A549 (cell line): ENCODE measurements at regions not wholly inside any gene's neighbourhood (a gene's known extent, or its start where the extent isn't known, plus 50 kb on each side); places are given as distances from the start of the nearest gene placed in this dataset.

ENCODE experiments used
- ATAC-seq, 2 experiments: fragments of 200-7000 bp in 1 of 2; fragments of >200 bp in 1 of 2; cut with Nextera tagmentation in 1 of 2; cut with Tn5 transposase in 1 of 2; 3 replicates each; pipeline versions ENCODE4 v1.8.0 to v1.9.1; 2018 to 2020; ENCODE audit warnings: mild to moderate bottlenecking in 1 of 2, moderate library complexity in 1 of 2
- CTCF ChIA-PET: fragments of 300-600 bp; sonication (Branson Sonifier 250); formaldehyde crosslinking; extraction: SDS; loops from one replicate; lab custom pipeline; 2021; ENCODE audit warnings: antibody characterized with exemption, inconsistent platforms; lab: Yijun Ruan, JAX
- POLR2A ChIA-PET: fragments of 350-600 bp; formaldehyde crosslinking; extraction: SDS; loops from one replicate; lab custom pipeline; 2021; ENCODE audit warnings: antibody characterized with exemption, inconsistent platforms; lab: Yijun Ruan, JAX
- DNase-seq, 2 experiments: peaks; one replicate each; pipeline versions ENCODE4 v3.0.0 to v3.0.0-alpha.2; 2011 to 2016; ENCODE audit warnings: low read depth in 1 of 2, low spot score in 1 of 2
- FAIRE-seq: peaks from 2 replicates; lab custom pipeline; 2011; peaks lifted over from hg19 to GRCh38; lab: Jason Lieb, UNC
- H3K27ac ChIP-seq, 2 experiments: fragments of >200 bp; sonication (Bioruptor Twin); formaldehyde crosslinking; 3 replicates each; pipeline ENCODE4 v1.5.1; 2016 to 2017
- H3K4me1 ChIP-seq: fragments of >200 bp; sonication (Bioruptor Twin); formaldehyde crosslinking; 3 replicates; pipeline ENCODE4 v1.6.1; 2016
- H3K4me2 ChIP-seq: fragments of >200 bp; sonication (Bioruptor Twin); formaldehyde crosslinking; 3 replicates; pipeline ENCODE4 v1.6.1; 2016
- H3K4me3 ChIP-seq: fragments of >200 bp; sonication (Bioruptor Twin); formaldehyde crosslinking; 3 replicates; pipeline ENCODE4 v1.5.1; 2016
- H3K9me3 ChIP-seq: fragments of >200 bp; sonication (Bioruptor Twin); formaldehyde crosslinking; 3 replicates; pipeline ENCODE4 v1.6.1; 2016
- BCL3 ChIP-seq: fragments of >200 bp; sonication (Bioruptor Twin); formaldehyde crosslinking; IDR thresholded peaks from 3 replicates; pipeline ENCODE4 v1.6.1; 2016
- CHD2 ChIP-seq: fragments of 150-350 bp; IDR thresholded peaks from 2 replicates; pipeline ENCODE4 v1.6.1; 2014; ENCODE audit warnings: low read length; ENCODE audit not compliant: partially characterized antibody
- CHD4 ChIP-seq: fragments of 200-600 bp; sonication (generic); IDR thresholded peaks from 2 replicates; pipeline ENCODE4 v1.6.1; 2016; ENCODE audit warnings: antibody characterized with exemption, mild to moderate bottlenecking, borderline replicate concordance
- ELK1 ChIP-seq: fragments of 150-350 bp; IDR thresholded peaks from 2 replicates; pipeline ENCODE4 v1.6.1; 2014; ENCODE audit warnings: low read depth, mild to moderate bottlenecking, low read length
- ESRRA ChIP-seq: fragments of 150-350 bp; IDR thresholded peaks from 2 replicates; pipeline ENCODE4 v1.6.1; 2014; ENCODE audit warnings: mild to moderate bottlenecking, low read length, borderline replicate concordance
- FOSB ChIP-seq: fragments of 250-450 bp; sonication (Bioruptor Pico); IDR thresholded peaks from 2 replicates; pipeline ENCODE4 v1.5.0; 2020; ENCODE audit warnings: mild to moderate bottlenecking, moderate library complexity
- FOSL2 ChIP-seq, 2 experiments: fragments of 450-650 bp in 1 of 2; fragments of >200 bp in 1 of 2; sonication (Bioruptor Twin) in 1 of 2; formaldehyde crosslinking; IDR thresholded peaks; 2 replicates each; pipeline versions ENCODE4 v1.5.0 to v1.6.1; 2016 to 2020; ENCODE audit warnings: mild to moderate bottlenecking in 1 of 2, moderate library complexity in 1 of 2
- FOXS1 ChIP-seq: fragments of 250-450 bp; sonication (Bioruptor Pico); IDR thresholded peaks from 2 replicates; pipeline ENCODE4 v1.5.0; 2020; ENCODE audit warnings: mild to moderate bottlenecking, moderate library complexity
- GATA3 ChIP-seq: IDR thresholded peaks from 2 replicates; pipeline ENCODE4 v1.6.1; 2012; ENCODE audit warnings: borderline replicate concordance
- HDAC2 ChIP-seq: fragments of 200-600 bp; sonication (generic); IDR thresholded peaks from 2 replicates; pipeline ENCODE4 v1.6.1; 2016
- HOXB5 ChIP-seq: fragments of 250-450 bp; sonication (Bioruptor Pico); IDR thresholded peaks from 2 replicates; pipeline ENCODE4 v1.5.0; 2020; ENCODE audit warnings: mild to moderate bottlenecking, moderate library complexity
- JUNB ChIP-seq: fragments of >200 bp; sonication (Bioruptor Twin); formaldehyde crosslinking; IDR thresholded peaks from 2 replicates; pipeline ENCODE4 v1.6.1; 2016
- KDM1A ChIP-seq: fragments of 200-600 bp; sonication (generic); IDR thresholded peaks from 2 replicates; pipeline ENCODE4 v1.6.1; 2016; ENCODE audit warnings: low read depth, mild to moderate bottlenecking
- KDM5A ChIP-seq: fragments of 200-600 bp; sonication (generic); IDR thresholded peaks from 2 replicates; pipeline ENCODE4 v1.6.1; 2016; ENCODE audit warnings: antibody characterized with exemption, mild to moderate bottlenecking
- MAX ChIP-seq: IDR thresholded peaks from 2 replicates; pipeline ENCODE4 v1.6.1; 2012
- MAZ ChIP-seq: fragments of 150-350 bp; IDR thresholded peaks from 2 replicates; pipeline ENCODE4 v1.6.1; 2014; ENCODE audit warnings: antibody characterized with exemption, low read depth, low read length, borderline replicate concordance
- MYC ChIP-seq: IDR thresholded peaks from 2 replicates; pipeline ENCODE4 v1.6.1; 2012; ENCODE audit warnings: mild to moderate bottlenecking, inconsistent platforms, low read length, improper control_type of control experiment, borderline replicate concordance
- NR3C1 ChIP-seq: fragments of >200 bp; sonication (Bioruptor Twin); formaldehyde crosslinking; IDR thresholded peaks from 3 replicates; pipeline ENCODE4 v1.6.1; 2017
- PHF8 ChIP-seq: fragments of 200-600 bp; sonication (generic); IDR thresholded peaks from 2 replicates; pipeline ENCODE4 v1.6.1; 2016; ENCODE audit warnings: low read depth, mild to moderate bottlenecking, antibody characterized with exemption, moderate library complexity, borderline replicate concordance
- POLR2A ChIP-seq: IDR thresholded peaks from 2 replicates; pipeline ENCODE4 v1.6.1; 2012; ENCODE audit warnings: mild to moderate bottlenecking, low read length
- RCOR1 ChIP-seq: fragments of 150-350 bp; IDR thresholded peaks from 2 replicates; pipeline ENCODE4 v1.6.1; 2014; ENCODE audit warnings: antibody characterized with exemption, low read length, low read depth
- RFX5 ChIP-seq: fragments of 450-650 bp; IDR thresholded peaks from 2 replicates; pipeline ENCODE4 v1.7.1; 2014; ENCODE audit warnings: antibody characterized with exemption, mild to moderate bottlenecking, moderate library complexity
- RNF2 ChIP-seq: fragments of 200-600 bp; sonication (generic); IDR thresholded peaks from 2 replicates; pipeline ENCODE4 v1.6.1; 2016; ENCODE audit warnings: low read depth, mild to moderate bottlenecking, antibody characterized with exemption, moderate library complexity, borderline replicate concordance
- SREBF2 ChIP-seq: fragments of 450-650 bp; IDR thresholded peaks from 2 replicates; pipeline ENCODE4 v1.6.1; 2014; ENCODE audit warnings: mild to moderate bottlenecking, moderate library complexity
- TFCP2L1 ChIP-seq: fragments of 250-450 bp; sonication (Bioruptor Pico); IDR thresholded peaks from 2 replicates; pipeline ENCODE4 v1.5.0; 2021; ENCODE audit warnings: mild to moderate bottlenecking
- TP53 ChIP-seq: fragments of 250-450 bp; sonication (Bioruptor Pico); IDR thresholded peaks from 2 replicates; pipeline ENCODE4 v1.5.0; 2021; ENCODE audit warnings: mild to moderate bottlenecking, moderate library complexity
- ZNF302 ChIP-seq: fragments of 250-450 bp; sonication (Bioruptor Pico); IDR thresholded peaks from 2 replicates; pipeline ENCODE4 v1.9.0; 2021; ENCODE audit warnings: inconsistent platforms, mild to moderate bottlenecking, moderate library complexity
- WGBS: methylation state at CpG from one replicate; pipeline ENCODE4 v1.1.6; 2017; ENCODE audit errors: missing lambda C conversion rate; 5-methylcytosine and 5-hydroxymethylcytosine counted together

- ChIA-PET POLR2A (no interaction called here), CTCF (no interaction called here)
- Histone ChIP-seq H3K4me1 (no peaks in the 10 kb centered on the region), H3K27ac (no peak overlapping the region), H3K9me3 (no peaks in the 10 kb centered on the region), H3K4me2 (no peak overlapping the region), H3K4me3 (no peak overlapping the region)
- no peak for TF ChIP-seq FOSL2 (IDR thresholded peaks at IDR 0.05)
- TF ChIP-seq FOSL2 (CRISPR knock-in tag; IDR thresholded peaks at IDR 0.05) = no peak
- no peak for TF ChIP-seq RCOR1
- no peak for TF ChIP-seq RFX5
- TF ChIP-seq RNF2 = no peak
- no peak for TF ChIP-seq KDM1A
- no peak for TF ChIP-seq HDAC2
- no peak for TF ChIP-seq PHF8
- TF ChIP-seq POLR2A = no peak
- TF ChIP-seq SREBF2 = no peak
- TF ChIP-seq ZNF302 (CRISPR knock-in tag) = no peak
- no peak for TF ChIP-seq MAX
- no peak for TF ChIP-seq CHD2
- TF ChIP-seq HOXB5 (CRISPR knock-in tag) = no peak
- TF ChIP-seq FOSB = no peak
- TF ChIP-seq KDM5A = no peak
- ATAC-seq = no peak
- no peak for DNase-seq
- FAIRE-seq = no peak
- 61% methylated on average over 2 of the region's 2 CpGs for WGBS
These were observed 115.8 kb upstream of the IQCM start for GRCh38 chr4:149931431-149931830.

- ChIA-PET POLR2A (no interaction called here), CTCF (no interaction called here)
- H3K4me3 ChIP-seq = no peak overlapping the region
- no peak overlapping the region for H3K4me2 ChIP-seq
- FAIRE-seq = no peak
- 54% methylated on average over 3 of the region's 3 CpGs for WGBS
- H3K27ac ChIP-seq = no peak overlapping the region
- DNase-seq = no peak
- no peak for ATAC-seq
- no peaks in the 10 kb centered on the region for H3K9me3 ChIP-seq
- TF ChIP-seq NR3C1 (no peak), BCL3 (no peak), GATA3 (no peak), CHD4 (no peak), JUNB (no peak), HOXB5 (CRISPR knock-in tag) (no peak), MAX (no peak), ESRRA (no peak), ELK1 (no peak), FOXS1 (CRISPR knock-in tag) (no peak), PHF8 (no peak), MYC (no peak), TP53 (no peak), TFCP2L1 (CRISPR knock-in tag) (no peak), KDM1A (no peak), MAZ (no peak), ZNF302 (CRISPR knock-in tag) (no peak)
- TF ChIP-seq, all 56 proteins: peak for 0
- H3K4me1 ChIP-seq = no peaks in the 10 kb centered on the region
These were observed 116.5 kb upstream of the IQCM start for GRCh38 chr4:149932188-149932587.
